Hepatocyte (in vitro differentiated cells): ENCODE measurements at regions not wholly inside any gene's neighbourhood (a gene's known extent, or its start where the extent isn't known, plus 50 kb on each side); places are given as distances from the start of the nearest gene placed in this dataset.

ENCODE experiments used
- EZH2 ChIP-seq: fragments of 200-600 bp; sonication (generic); IDR thresholded peaks from 2 replicates; pipeline ENCODE4 v1.6.1; 2016; ENCODE audit warnings: antibody characterized with exemption, mild to moderate bottlenecking, borderline replicate concordance
- EZH2phosphoT487 ChIP-seq: fragments of 200-600 bp; sonication (generic); IDR thresholded peaks from one replicate; pipeline ENCODE4 v1.6.1; 2018; ENCODE audit warnings: antibody characterized with exemption, mild to moderate bottlenecking, low read depth, moderate library complexity; ENCODE audit not compliant: unreplicated experiment, severe bottlenecking
- TF ChIP-seq, protein P1 (sequence below): fragments of 200-600 bp; sonication (generic); IDR thresholded peaks from 2 replicates; pipeline ENCODE4 v1.5.1; 2016; ENCODE audit warnings: antibody characterized with exemption, mild to moderate bottlenecking; ENCODE audit not compliant: poor library complexity

DNA sequence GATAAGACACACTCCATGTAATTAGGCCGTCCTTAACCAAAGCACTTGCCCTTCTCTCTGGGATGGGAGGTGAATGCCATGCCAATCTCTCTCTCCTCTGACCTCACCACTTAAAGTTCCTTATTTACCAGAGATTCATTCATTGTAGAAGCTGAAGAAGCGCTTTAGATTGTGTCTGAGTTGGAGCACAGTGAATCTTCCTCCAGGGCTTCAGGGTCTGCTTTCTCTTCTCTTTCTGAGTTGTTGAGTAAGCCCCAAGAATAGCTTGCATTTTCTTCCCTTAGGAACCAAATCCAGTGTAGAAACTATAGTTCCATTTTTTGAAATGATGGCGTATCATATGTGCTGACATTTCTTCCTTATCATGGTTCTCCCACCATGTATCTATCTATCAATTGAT, 104.5 kb upstream of the MAML3 start:
- TF ChIP-seq EZH2: no peak
- TF ChIP-seq, protein P1, sequence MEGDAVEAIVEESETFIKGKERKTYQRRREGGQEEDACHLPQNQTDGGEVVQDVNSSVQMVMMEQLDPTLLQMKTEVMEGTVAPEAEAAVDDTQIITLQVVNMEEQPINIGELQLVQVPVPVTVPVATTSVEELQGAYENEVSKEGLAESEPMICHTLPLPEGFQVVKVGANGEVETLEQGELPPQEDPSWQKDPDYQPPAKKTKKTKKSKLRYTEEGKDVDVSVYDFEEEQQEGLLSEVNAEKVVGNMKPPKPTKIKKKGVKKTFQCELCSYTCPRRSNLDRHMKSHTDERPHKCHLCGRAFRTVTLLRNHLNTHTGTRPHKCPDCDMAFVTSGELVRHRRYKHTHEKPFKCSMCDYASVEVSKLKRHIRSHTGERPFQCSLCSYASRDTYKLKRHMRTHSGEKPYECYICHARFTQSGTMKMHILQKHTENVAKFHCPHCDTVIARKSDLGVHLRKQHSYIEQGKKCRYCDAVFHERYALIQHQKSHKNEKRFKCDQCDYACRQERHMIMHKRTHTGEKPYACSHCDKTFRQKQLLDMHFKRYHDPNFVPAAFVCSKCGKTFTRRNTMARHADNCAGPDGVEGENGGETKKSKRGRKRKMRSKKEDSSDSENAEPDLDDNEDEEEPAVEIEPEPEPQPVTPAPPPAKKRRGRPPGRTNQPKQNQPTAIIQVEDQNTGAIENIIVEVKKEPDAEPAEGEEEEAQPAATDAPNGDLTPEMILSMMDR: no peak
- TF ChIP-seq EZH2phosphoT487: no peak
